ENCODE measurements at regions not wholly inside any gene's neighbourhood (a gene's known extent, or its start where the extent isn't known, plus 50 kb on each side); places are given as distances from the start of the nearest gene placed in this dataset.
"Not testable (repeated sequence)": the region's sequence is repeated elsewhere in the genome, so short reads cannot be mapped to it uniquely, and the experiment has no call there.

DNA sequence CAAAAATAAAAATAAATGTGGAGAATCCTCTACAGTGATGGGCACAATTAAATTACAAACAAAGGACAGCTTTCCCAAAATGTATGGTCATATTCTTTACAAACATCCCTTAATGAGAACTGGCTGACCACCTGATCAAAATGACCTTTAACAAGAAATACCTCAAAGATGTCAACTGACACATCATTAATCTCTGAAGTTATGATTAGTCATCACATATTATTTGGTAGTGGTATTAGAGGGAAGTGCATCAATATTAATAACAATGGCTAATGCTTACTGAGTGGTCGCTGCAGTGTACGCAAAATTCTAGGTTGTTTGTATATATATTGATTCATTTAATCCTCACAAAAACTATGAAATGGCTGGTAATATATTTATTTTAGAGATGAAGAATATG, 340.6 kb downstream of the GJA1 start:
- TF ChIP-seq EP300 (IDR thresholded peaks at IDR 0.05) (no peak), POLR2A (IDR thresholded peaks at IDR 0.05) (no peak)
- Histone ChIP-seq H3K9me3 (peaks cover 0 to 7% (median 0%) of the 10 kb centered on the region in 3 donors), H3K27me3 (no peaks in the 10 kb centered on the region), H3K4me1 (peaks cover 0 to 9% (median 4%) of the 10 kb centered on the region in 3 donors), H3K27ac (no peak overlapping the region), H3K4me3 (no peak overlapping the region), H3K36me3 (no peaks in the 10 kb centered on the region)
- ATAC-seq, result no peak
- WGBS, 2 donors (ENCODE audit: low coverage in 1 of 2), result 89 to 93% methylated on average over 2 of the region's 2 CpGs

- peaks cover 0 to 7% (median 0%) of the 10 kb centered on the region in 3 donors for H3K9me3 ChIP-seq
- WGBS, 2 donors (ENCODE audit: low coverage in 1 of 2), result 35 to 69% methylated on average over 2 to 3 of the region's 3 CpGs
- no peaks in the 10 kb centered on the region for H3K36me3 ChIP-seq
- peaks cover 0 to 9% (median 4%) of the 10 kb centered on the region in 3 donors for H3K4me1 ChIP-seq
- TF ChIP-seq POLR2AphosphoS5 (IDR thresholded peaks at IDR 0.05) (peak; percentile 66), POLR2A (IDR thresholded peaks at IDR 0.05) (no peak)
- TF ChIP-seq, protein P1, sequence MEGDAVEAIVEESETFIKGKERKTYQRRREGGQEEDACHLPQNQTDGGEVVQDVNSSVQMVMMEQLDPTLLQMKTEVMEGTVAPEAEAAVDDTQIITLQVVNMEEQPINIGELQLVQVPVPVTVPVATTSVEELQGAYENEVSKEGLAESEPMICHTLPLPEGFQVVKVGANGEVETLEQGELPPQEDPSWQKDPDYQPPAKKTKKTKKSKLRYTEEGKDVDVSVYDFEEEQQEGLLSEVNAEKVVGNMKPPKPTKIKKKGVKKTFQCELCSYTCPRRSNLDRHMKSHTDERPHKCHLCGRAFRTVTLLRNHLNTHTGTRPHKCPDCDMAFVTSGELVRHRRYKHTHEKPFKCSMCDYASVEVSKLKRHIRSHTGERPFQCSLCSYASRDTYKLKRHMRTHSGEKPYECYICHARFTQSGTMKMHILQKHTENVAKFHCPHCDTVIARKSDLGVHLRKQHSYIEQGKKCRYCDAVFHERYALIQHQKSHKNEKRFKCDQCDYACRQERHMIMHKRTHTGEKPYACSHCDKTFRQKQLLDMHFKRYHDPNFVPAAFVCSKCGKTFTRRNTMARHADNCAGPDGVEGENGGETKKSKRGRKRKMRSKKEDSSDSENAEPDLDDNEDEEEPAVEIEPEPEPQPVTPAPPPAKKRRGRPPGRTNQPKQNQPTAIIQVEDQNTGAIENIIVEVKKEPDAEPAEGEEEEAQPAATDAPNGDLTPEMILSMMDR (IDR thresholded peaks at IDR 0.05), result no peak
- peak overlapping the region in 3 of 4 donors; percentile 20 to 57 (median 42) for H3K27ac ChIP-seq
- peak; percentile 86 for ATAC-seq
- H3K27me3 ChIP-seq, result no peaks in the 10 kb centered on the region
- H3K4me3 ChIP-seq, result no peak overlapping the region
These were observed 345.2 kb downstream of the GJA1 start for GRCh38 chr6:121780325-121781321.

- no peaks in the 10 kb centered on the region for H3K27me3 ChIP-seq
- H3K4me1 ChIP-seq, result no peaks in the 10 kb centered on the region
- H3K36me3 ChIP-seq, result no peaks in the 10 kb centered on the region
- no peak overlapping the region for H3K4me3 ChIP-seq
- no peak for TF ChIP-seq POLR2A (IDR thresholded peaks at IDR 0.05)
- no peak for TF ChIP-seq POLR2AphosphoS5 (IDR thresholded peaks at IDR 0.05)
- TF ChIP-seq, protein P1 (IDR thresholded peaks at IDR 0.05), result no peak
- no peak for TF ChIP-seq EP300 (IDR thresholded peaks at IDR 0.05)
- H3K27ac ChIP-seq, result no peak overlapping the region
- WGBS, 2 donors (ENCODE audit: low coverage in 1 of 2), result 75 to 86% methylated on average over 6 of the region's 6 CpGs
- H3K9me3 ChIP-seq, result no peaks in the 10 kb centered on the region
- ATAC-seq, result no peak
These were observed 356.2 kb downstream of the GJA1 start for GRCh38 chr6:121791396-121792315.

GRCh38 chr6:121794630-121795029, 359.2 kb downstream of the GJA1 start:
- H3K27me3 ChIP-seq, result no peaks in the 10 kb centered on the region
- no peak for ATAC-seq
- no peak overlapping the region for H3K27ac ChIP-seq
- H3K4me3 ChIP-seq, result no peak overlapping the region
- H3K4me1 ChIP-seq, result no peaks in the 10 kb centered on the region
- 27 to 36% methylated on average over 2 of the region's 2 CpGs for WGBS, 2 donors (ENCODE audit: low coverage in 1 of 2)
- no peaks in the 10 kb centered on the region for H3K36me3 ChIP-seq
- TF ChIP-seq EP300 (IDR thresholded peaks at IDR 0.05) (no peak), POLR2AphosphoS5 (IDR thresholded peaks at IDR 0.05) (peak; percentile 38), POLR2A (IDR thresholded peaks at IDR 0.05) (no peak)
- TF ChIP-seq, protein P1 (IDR thresholded peaks at IDR 0.05), result no peak
- H3K9me3 ChIP-seq, result no peaks in the 10 kb centered on the region

GRCh38 chr6:121797598-121797997, 362.2 kb downstream of the GJA1 start:
- not testable (repeated sequence) for H3K27ac ChIP-seq, H3K4me1 ChIP-seq, H3K27me3 ChIP-seq, H3K4me3 ChIP-seq, H3K36me3 ChIP-seq, H3K9me3 ChIP-seq, ATAC-seq
- 96 to 100% methylated on average over 6 of the region's 6 CpGs for WGBS, 2 donors (ENCODE audit: low coverage in 1 of 2)

DNA sequence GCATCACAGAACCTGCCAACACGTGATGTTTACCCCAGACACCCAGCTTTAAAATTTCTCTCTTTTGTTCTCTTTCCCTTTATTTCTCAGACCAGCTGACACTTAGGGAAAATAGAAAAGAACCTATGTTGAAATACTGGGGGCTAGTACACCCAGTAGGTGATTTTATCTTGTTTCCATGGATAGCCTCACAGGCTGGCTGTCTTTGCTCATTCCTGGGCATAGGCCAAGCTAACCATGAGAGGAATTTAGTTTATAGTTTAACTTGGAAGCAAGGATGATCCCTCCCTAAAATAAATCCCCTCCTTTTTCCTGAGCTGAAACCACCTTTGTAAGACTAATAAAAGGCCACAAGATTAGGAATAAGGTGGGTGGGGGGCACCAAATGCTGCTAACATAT, 362.7 kb downstream of the GJA1 start:
- not testable (repeated sequence) for ATAC-seq, H3K27me3 ChIP-seq

More for the DNA sequence above, 362.7 kb downstream of the GJA1 start:
- not testable (repeated sequence) for H3K4me3 ChIP-seq, H3K9me3 ChIP-seq, H3K36me3 ChIP-seq, H3K4me1 ChIP-seq, H3K27ac ChIP-seq
- WGBS, 2 donors (ENCODE audit: low coverage in 1 of 2), result 77 to 100% methylated on average over 1 of the region's 1 CpG

Measured in gastroesophageal sphincter (tissue), 4 donors.